ENCODE measurements at regions not wholly inside any gene's neighbourhood (a gene's known extent, or its start where the extent isn't known, plus 50 kb on each side); places are given as distances from the start of the nearest gene placed in this dataset.

- no peaks in the 10 kb centered on the region for H3K36me3 ChIP-seq (ENCODE audit: control insufficient read depth, insufficient read depth, low read length)
- H3K27me3 ChIP-seq (ENCODE audit: control insufficient read depth, insufficient read depth, low read length) = no peaks in the 10 kb centered on the region
- no peak for DNase-seq (ENCODE audit: low read depth)
- ChIA-PET POLR2A (no interaction called here), CTCF (interaction anchor here (1.0 kb wide), 1 partner anchor 115 kb away, joined by 3 read pairs; no protein-coding TSS in a partner anchor)
- no peak overlapping the region for H3K4me3 ChIP-seq (ENCODE audit: low read depth, low read length)
- TF ChIP-seq, protein P1, sequence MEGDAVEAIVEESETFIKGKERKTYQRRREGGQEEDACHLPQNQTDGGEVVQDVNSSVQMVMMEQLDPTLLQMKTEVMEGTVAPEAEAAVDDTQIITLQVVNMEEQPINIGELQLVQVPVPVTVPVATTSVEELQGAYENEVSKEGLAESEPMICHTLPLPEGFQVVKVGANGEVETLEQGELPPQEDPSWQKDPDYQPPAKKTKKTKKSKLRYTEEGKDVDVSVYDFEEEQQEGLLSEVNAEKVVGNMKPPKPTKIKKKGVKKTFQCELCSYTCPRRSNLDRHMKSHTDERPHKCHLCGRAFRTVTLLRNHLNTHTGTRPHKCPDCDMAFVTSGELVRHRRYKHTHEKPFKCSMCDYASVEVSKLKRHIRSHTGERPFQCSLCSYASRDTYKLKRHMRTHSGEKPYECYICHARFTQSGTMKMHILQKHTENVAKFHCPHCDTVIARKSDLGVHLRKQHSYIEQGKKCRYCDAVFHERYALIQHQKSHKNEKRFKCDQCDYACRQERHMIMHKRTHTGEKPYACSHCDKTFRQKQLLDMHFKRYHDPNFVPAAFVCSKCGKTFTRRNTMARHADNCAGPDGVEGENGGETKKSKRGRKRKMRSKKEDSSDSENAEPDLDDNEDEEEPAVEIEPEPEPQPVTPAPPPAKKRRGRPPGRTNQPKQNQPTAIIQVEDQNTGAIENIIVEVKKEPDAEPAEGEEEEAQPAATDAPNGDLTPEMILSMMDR (IDR thresholded peaks at IDR 0.05; ENCODE audit: insufficient read depth, low read depth, low read length) = no peak
These were observed 722.6 kb downstream of the ZNF385D start for GRCh38 chr3:21028412-21028811.

GRCh38 chr3:21024563-21024962 is 726.4 kb downstream of the ZNF385D start:
- TF ChIP-seq, protein P1 (IDR thresholded peaks at IDR 0.05; ENCODE audit: insufficient read depth, low read depth, low read length) = no peak
- ChIA-PET POLR2A (no interaction called here), CTCF (no interaction called here)
- Histone ChIP-seq H3K27me3 (ENCODE audit: control insufficient read depth, insufficient read depth, low read length) (no peaks in the 10 kb centered on the region), H3K36me3 (ENCODE audit: control insufficient read depth, insufficient read depth, low read length) (no peaks in the 10 kb centered on the region), H3K4me3 (ENCODE audit: low read depth, low read length) (no peak overlapping the region)
- DNase-seq (ENCODE audit: low read depth) = no peak

DNA sequence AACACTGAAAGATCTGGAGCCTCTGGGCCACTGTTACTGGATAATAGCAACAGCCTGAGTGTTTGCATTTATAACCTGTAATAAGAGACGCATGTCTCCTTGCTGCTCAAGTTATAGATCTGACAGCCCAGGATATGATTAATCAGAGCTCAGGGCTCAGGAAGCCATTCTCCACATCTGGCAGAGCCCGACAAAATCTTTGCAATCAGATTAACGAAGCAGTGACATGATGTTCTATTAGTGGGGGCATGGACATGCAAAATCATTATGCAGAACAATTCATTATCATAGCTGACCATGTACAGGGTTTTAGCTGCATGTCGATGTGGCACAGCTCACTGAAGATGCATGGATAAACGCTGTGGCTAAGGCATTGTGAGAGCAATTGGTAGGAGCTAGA is 730.3 kb downstream of the ZNF385D start:
- ChIA-PET CTCF (interaction anchor here (0.6 to 1.8 kb wide), 5 partner anchors 37 to 715 kb away, joined by 3 read pairs; no protein-coding TSS in a partner anchor), POLR2A (no interaction called here)
- TF ChIP-seq, protein P1 (IDR thresholded peaks at IDR 0.05; ENCODE audit: insufficient read depth, low read depth, low read length) = no peak
- Histone ChIP-seq H3K4me3 (ENCODE audit: low read depth, low read length) (no peak overlapping the region), H3K27me3 (ENCODE audit: control insufficient read depth, insufficient read depth, low read length) (no peaks in the 10 kb centered on the region), H3K36me3 (ENCODE audit: control insufficient read depth, insufficient read depth, low read length) (no peaks in the 10 kb centered on the region)
- DNase-seq (ENCODE audit: low read depth) = no peak

GRCh38 chr3:21020043-21020442 is 731.0 kb downstream of the ZNF385D start:
- Histone ChIP-seq H3K36me3 (ENCODE audit: control insufficient read depth, insufficient read depth, low read length) (no peaks in the 10 kb centered on the region), H3K27me3 (ENCODE audit: control insufficient read depth, insufficient read depth, low read length) (no peaks in the 10 kb centered on the region), H3K4me3 (ENCODE audit: low read depth, low read length) (no peak overlapping the region)
- TF ChIP-seq, protein P1 (IDR thresholded peaks at IDR 0.05; ENCODE audit: insufficient read depth, low read depth, low read length) = no peak
- ChIA-PET POLR2A (no interaction called here), CTCF (interaction anchor here (1.1 to 1.8 kb wide), 2 partner anchors 36 to 465 kb away, joined by 3 read pairs; no protein-coding TSS in a partner anchor)
- DNase-seq (ENCODE audit: low read depth) = no peak

- Histone ChIP-seq H3K36me3 (ENCODE audit: control insufficient read depth, insufficient read depth, low read length) (no peaks in the 10 kb centered on the region), H3K4me3 (ENCODE audit: low read depth, low read length) (no peak overlapping the region), H3K27me3 (ENCODE audit: control insufficient read depth, insufficient read depth, low read length) (no peaks in the 10 kb centered on the region)
- DNase-seq (ENCODE audit: low read depth) = no peak
- POLR2A ChIA-PET = no interaction called here
- CTCF ChIA-PET = interaction anchor here (0.7 to 1.2 kb wide), 4 partner anchors 15 to 505 kb away, joined by 3 read pairs; no protein-coding TSS in a partner anchor
- TF ChIP-seq, protein P1 (IDR thresholded peaks at IDR 0.05; ENCODE audit: insufficient read depth, low read depth, low read length) = peak; percentile 32; the same call in 1 of the 2 replicates
These were observed 733.7 kb downstream of the ZNF385D start for GRCh38 chr3:21017115-21017852.

Measured in BJ (cell line).